K562 (cell line): ENCODE measurements at regions not wholly inside any gene's neighbourhood (a gene's known extent, or its start where the extent isn't known, plus 50 kb on each side); places are given as distances from the start of the nearest gene placed in this dataset.
"Not testable (repeated sequence)": the region's sequence is repeated elsewhere in the genome, so short reads cannot be mapped to it uniquely, and the experiment has no call there.

Source experiments
- ATAC-seq: fragments of 200-7000 bp; cut with Tn5 transposase; 3 replicates; pipeline ENCODE4 v1.9.1; 2020; ENCODE audit warnings: moderate library complexity
- BruUV-seq: library from RNA; stranded (reverse); fragments of 400-500 nt; replicated peaks from 2 replicates; lab custom pipeline; 2021; lab: Mats Ljungman, UMichigan
- CTCF ChIA-PET: fragments of 300-600 bp; formaldehyde crosslinking; extraction: SDS; loops from one replicate; lab custom pipeline; 2021; ENCODE audit warnings: low intra/inter-chr PET ratio; lab: Yijun Ruan, JAX
- POLR2A ChIA-PET: fragments of 300-600, 350-650 bp; sonication (Branson Sonifier 250); formaldehyde crosslinking; extraction: SDS; loops from one replicate; lab custom pipeline; 2021; ENCODE audit warnings: antibody characterized with exemption, inconsistent platforms; lab: Yijun Ruan, JAX
- DNase-seq, 4 experiments: peaks; one replicate each; pipeline versions ENCODE4 v3.0.0 to v3.0.0-alpha.2; 2011 to 2018; ENCODE audit warnings: low spot score in 3 of 4, mixed read lengths in 3 of 4; ENCODE audit errors: extremely low read depth in 1 of 4
- FAIRE-seq: peaks from 2 replicates; lab custom pipeline; 2011; peaks lifted over from hg19 to GRCh38; lab: Jason Lieb, UNC
- H2AFZ ChIP-seq: 2 replicates; pipeline ENCODE4 v1.6.0; 2011; ENCODE audit warnings: low read depth, low read length, control low read depth, inconsistent platforms
- H3K27ac ChIP-seq: fragments of 200-600 bp; 3 replicates; pipeline ENCODE4 v1.8.0; 2011; ENCODE audit warnings: low read depth, mild to moderate bottlenecking, control low read depth, inconsistent platforms, low read length, moderate library complexity, mixed read lengths; ENCODE audit errors: extremely low read depth
- H3K27me3 ChIP-seq, 2 experiments: fragments of 300-600 bp in 1 of 2; 2 replicates in 1 of 2; 3 replicates in 1 of 2; pipeline versions ENCODE4 v1.6.0 to v1.8.0; 2011; ENCODE audit warnings: inconsistent platforms in 2 of 2, low read length in 2 of 2, mild to moderate bottlenecking in 1 of 2, mixed read lengths in 1 of 2, moderate library complexity in 1 of 2; ENCODE audit not compliant: control insufficient read depth in 2 of 2, insufficient read depth in 2 of 2
- H3K36me3 ChIP-seq: fragments of 300-600 bp; 3 replicates; pipeline ENCODE4 v1.8.0; 2011; ENCODE audit warnings: mild to moderate bottlenecking, low read length, inconsistent platforms; ENCODE audit not compliant: control insufficient read depth, insufficient read depth
- H3K4me1 ChIP-seq, 2 experiments: fragments of 200-600 bp in 1 of 2; replicated peaks in 1 of 2; 2 replicates in 1 of 2; 3 replicates in 1 of 2; pipeline versions ENCODE4 v1.5.1 to v1.8.0; 2011; ENCODE audit warnings: inconsistent platforms in 2 of 2, low read length in 2 of 2, mild to moderate bottlenecking in 1 of 2, mixed read lengths in 1 of 2, moderate library complexity in 1 of 2; ENCODE audit not compliant: control insufficient read depth in 2 of 2, insufficient read depth in 2 of 2
- H3K4me2 ChIP-seq: 2 replicates; pipeline ENCODE4 v1.6.1; 2011; ENCODE audit warnings: low read length, control low read depth, inconsistent platforms, mixed read lengths; ENCODE audit not compliant: insufficient read depth
- H3K4me3 ChIP-seq: fragments of 200-600 bp; sonication (generic), shearing (Covaris generic); 2 replicates; pipeline ENCODE4 v1.5.1; 2016; ENCODE audit warnings: control low read depth, inconsistent platforms
- H3K79me2 ChIP-seq: fragments of 200-600 bp; 3 replicates; pipeline ENCODE4 v1.8.0; 2011; ENCODE audit warnings: low read length, inconsistent platforms; ENCODE audit not compliant: control insufficient read depth, insufficient read depth
- H3K9ac ChIP-seq, 2 experiments: 2 replicates each; pipeline versions ENCODE4 v1.6.0 to v1.6.1; 2011; ENCODE audit warnings: low read depth in 2 of 2, low read length in 2 of 2, control low read depth in 1 of 2, inconsistent platforms in 1 of 2, mild to moderate bottlenecking in 1 of 2, mixed read lengths in 1 of 2; ENCODE audit not compliant: insufficient read depth in 1 of 2
- H3K9me1 ChIP-seq: one replicate; pipeline ENCODE4 v1.6.0; 2011; ENCODE audit warnings: inconsistent platforms, mild to moderate bottlenecking, low read length, moderate library complexity; ENCODE audit not compliant: control insufficient read depth, insufficient read depth
- H3K9me3 ChIP-seq: replicated peaks from 2 replicates; pipeline ENCODE4 v1.5.1; 2011; ENCODE audit warnings: low read depth, low read length, inconsistent platforms; ENCODE audit not compliant: control insufficient read depth, insufficient read depth
- H4K20me1 ChIP-seq: replicated peaks from 2 replicates; pipeline ENCODE4 v1.6.1; 2011; ENCODE audit warnings: low read length, inconsistent platforms, mixed read lengths; ENCODE audit not compliant: control insufficient read depth, insufficient read depth
- C11orf30 ChIP-seq: fragments of 450-650 bp; IDR thresholded peaks from 2 replicates; pipeline ENCODE4 v1.6.1; 2016; ENCODE audit warnings: low read depth, mild to moderate bottlenecking
- ILF3 ChIP-seq: fragments of 450-650 bp; IDR thresholded peaks from 2 replicates; pipeline ENCODE4 v1.6.1; 2018; ENCODE audit warnings: antibody characterized with exemption, mild to moderate bottlenecking, moderate library complexity, borderline replicate concordance
- MAFF ChIP-seq: IDR thresholded peaks from 2 replicates; pipeline ENCODE4 v1.6.1; 2012; ENCODE audit warnings: low read length, improper control_type of control experiment
- MAFK ChIP-seq: IDR thresholded peaks from 2 replicates; pipeline ENCODE4 v1.6.1; 2011; ENCODE audit warnings: low read length, improper control_type of control experiment
- PML ChIP-seq: IDR thresholded peaks from 2 replicates; pipeline ENCODE4 v1.6.1; 2012; ENCODE audit warnings: low read length, inconsistent platforms
- RBFOX2 ChIP-seq: fragments of 200-400 bp; formaldehyde crosslinking; IDR thresholded peaks from 2 replicates; pipeline ENCODE4 v1.6.1; 2017; ENCODE audit warnings: low read depth, mild to moderate bottlenecking, low read length, moderate library complexity
- ZNF316 ChIP-seq: fragments of 450-650 bp; IDR thresholded peaks from 2 replicates; pipeline ENCODE4 v1.6.1; 2016
- WGBS: fragments of 100-300 bp; shearing (Covaris generic); methylation state at CpG from one replicate; pipeline ENCODE4 v1.1.6; 2016; ENCODE audit warnings: low coverage, mixed read lengths; ENCODE audit not compliant: insufficient coverage; ENCODE audit errors: missing lambda C conversion rate; 5-methylcytosine and 5-hydroxymethylcytosine counted together
- in situ Hi-C: fragments of 300-500 bp; cut with MboI; formaldehyde crosslinking; loops from 4 replicates; pipeline ENCODE4 v1.15.0; 2018; ENCODE audit warnings: inconsistent platforms, mixed read lengths
- intact Hi-C: fragments of 100-400 bp; cut with micrococcal nuclease; formaldehyde crosslinking; loops from 2 replicates; pipeline ENCODE4 v1.14.2; 2022

DNA sequence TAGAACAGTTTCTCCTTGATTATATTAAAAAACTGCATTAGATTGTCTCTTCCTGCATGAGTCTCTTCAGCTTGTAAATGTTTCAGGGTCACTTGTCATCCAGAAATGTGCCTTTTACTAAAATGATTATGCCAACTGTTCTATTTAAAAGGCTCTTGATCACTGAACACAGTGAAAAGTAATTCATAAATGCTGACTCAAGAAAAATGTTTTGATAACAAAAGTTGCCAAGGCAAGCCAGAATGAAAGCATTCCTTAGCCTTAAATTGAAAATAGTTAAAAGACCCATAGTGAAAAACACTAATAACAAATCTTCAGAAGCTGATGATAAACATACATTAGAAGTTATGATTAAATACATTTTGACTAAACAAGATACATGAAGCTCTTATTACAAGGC is 356.0 kb upstream of the KIF2B start:
- in situ Hi-C loops (no loop called here), intact Hi-C loops (no loop called here)
- no peak overlapping the region for H3K4me3 ChIP-seq
- no peak overlapping the region for H3K9ac ChIP-seq
- H3K4me2 ChIP-seq: no peak overlapping the region
- H3K4me1 ChIP-seq: no peaks in the 10 kb centered on the region
- FAIRE-seq (no peak), ATAC-seq (no peak), DNase-seq (no peak)
- no peaks in the 10 kb centered on the region for H3K9me3 ChIP-seq
- H3K27ac ChIP-seq: no peak overlapping the region
- no peaks in the 10 kb centered on the region for H3K27me3 ChIP-seq
- CTCF ChIA-PET: no interaction called here
- no TSS peak for BruUV-seq
- no peaks in the 10 kb centered on the region for H4K20me1 ChIP-seq
- peak; percentile 52 for TF ChIP-seq ZNF316
- peak; percentile 48; the same call in 1 of the 2 replicates for TF ChIP-seq MAFF
- no peak for TF ChIP-seq RBFOX2
- 0 out of 2 replicates have a peak, but pooled peaks have one; percentile 17 for TF ChIP-seq MAFK
- no peak for TF ChIP-seq PML
- peak; percentile 36; the same call in 1 of the 2 replicates for TF ChIP-seq C11orf30
- no peak for TF ChIP-seq ILF3
- TF ChIP-seq, all 486 proteins: peak for 4
- Histone ChIP-seq H3K9me1 (no peaks in the 10 kb centered on the region), H2AFZ (no peak overlapping the region), H3K79me2 (no peaks in the 10 kb centered on the region), H3K36me3 (no peaks in the 10 kb centered on the region)
- POLR2A ChIA-PET: no interaction called here

DNA sequence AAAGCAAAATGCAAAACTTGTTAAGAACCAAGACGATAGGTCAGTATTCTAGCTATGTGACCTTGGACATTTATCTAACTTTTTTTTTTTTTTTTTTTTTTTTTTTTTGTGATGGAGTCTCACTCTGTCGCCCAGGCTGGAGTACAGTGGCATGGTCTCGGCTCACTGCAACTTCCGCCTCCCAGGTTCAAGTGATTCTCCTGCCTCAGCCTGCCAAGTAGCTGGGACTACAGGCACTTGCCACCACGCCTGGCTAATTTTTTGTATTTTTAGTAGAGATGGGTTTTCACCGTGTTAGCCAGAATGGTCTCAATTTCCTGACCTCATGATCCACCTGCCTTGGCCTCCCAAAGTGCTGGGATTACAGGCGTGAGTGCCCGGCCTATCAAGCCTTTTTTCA is 358.3 kb upstream of the KIF2B start:
- H2AFZ ChIP-seq, POLR2A ChIA-PET, intact Hi-C loops, H3K4me3 ChIP-seq, H3K4me1 ChIP-seq, H4K20me1 ChIP-seq, FAIRE-seq, H3K27ac ChIP-seq, H3K79me2 ChIP-seq, H3K9me1 ChIP-seq, H3K27me3 ChIP-seq, H3K9me3 ChIP-seq, H3K9ac ChIP-seq, CTCF ChIA-PET, H3K36me3 ChIP-seq, H3K4me2 ChIP-seq, DNase-seq, ATAC-seq, BruUV-seq, in situ Hi-C loops: not testable (repeated sequence)
- WGBS: 24% methylated on average over 6 of the region's 8 CpGs
